H1 (cell line): ENCODE measurements at regions not wholly inside any gene's neighbourhood (a gene's known extent, or its start where the extent isn't known, plus 50 kb on each side); places are given as distances from the start of the nearest gene placed in this dataset.

Experiments used
- KDM5A ChIP-seq: fragments of 200-600 bp; IDR thresholded peaks from 2 replicates; pipeline ENCODE4 v1.7.1; 2012; ENCODE audit warnings: mild to moderate bottlenecking, low read length, inconsistent platforms, mixed read lengths
- TAF1 ChIP-seq: IDR thresholded peaks from 2 replicates; pipeline ENCODE4 v1.6.1; 2011; ENCODE audit warnings: mild to moderate bottlenecking, low read depth, low read length
- TBP ChIP-seq: IDR thresholded peaks from 2 replicates; pipeline ENCODE4 v1.6.1; 2011; ENCODE audit warnings: low read depth, low read length, improper control_type of control experiment
- TEAD4 ChIP-seq: IDR thresholded peaks from 2 replicates; pipeline ENCODE4 v1.6.1; 2012; ENCODE audit warnings: low read depth, low read length, inconsistent platforms, mixed read lengths
- TF ChIP-seq, protein P1 (sequence below): fragments of 300-600 bp; sonication (generic); IDR thresholded peaks from 2 replicates; pipeline ENCODE4 v1.7.1; 2012; ENCODE audit warnings: low read length, moderate library complexity, mild to moderate bottlenecking, inconsistent platforms; ENCODE audit not compliant: insufficient replicate concordance
- TF ChIP-seq, protein P2 (sequence below): IDR thresholded peaks from 2 replicates; pipeline ENCODE4 v1.6.1; 2012; ENCODE audit warnings: inconsistent platforms

- TF ChIP-seq, protein P1, sequence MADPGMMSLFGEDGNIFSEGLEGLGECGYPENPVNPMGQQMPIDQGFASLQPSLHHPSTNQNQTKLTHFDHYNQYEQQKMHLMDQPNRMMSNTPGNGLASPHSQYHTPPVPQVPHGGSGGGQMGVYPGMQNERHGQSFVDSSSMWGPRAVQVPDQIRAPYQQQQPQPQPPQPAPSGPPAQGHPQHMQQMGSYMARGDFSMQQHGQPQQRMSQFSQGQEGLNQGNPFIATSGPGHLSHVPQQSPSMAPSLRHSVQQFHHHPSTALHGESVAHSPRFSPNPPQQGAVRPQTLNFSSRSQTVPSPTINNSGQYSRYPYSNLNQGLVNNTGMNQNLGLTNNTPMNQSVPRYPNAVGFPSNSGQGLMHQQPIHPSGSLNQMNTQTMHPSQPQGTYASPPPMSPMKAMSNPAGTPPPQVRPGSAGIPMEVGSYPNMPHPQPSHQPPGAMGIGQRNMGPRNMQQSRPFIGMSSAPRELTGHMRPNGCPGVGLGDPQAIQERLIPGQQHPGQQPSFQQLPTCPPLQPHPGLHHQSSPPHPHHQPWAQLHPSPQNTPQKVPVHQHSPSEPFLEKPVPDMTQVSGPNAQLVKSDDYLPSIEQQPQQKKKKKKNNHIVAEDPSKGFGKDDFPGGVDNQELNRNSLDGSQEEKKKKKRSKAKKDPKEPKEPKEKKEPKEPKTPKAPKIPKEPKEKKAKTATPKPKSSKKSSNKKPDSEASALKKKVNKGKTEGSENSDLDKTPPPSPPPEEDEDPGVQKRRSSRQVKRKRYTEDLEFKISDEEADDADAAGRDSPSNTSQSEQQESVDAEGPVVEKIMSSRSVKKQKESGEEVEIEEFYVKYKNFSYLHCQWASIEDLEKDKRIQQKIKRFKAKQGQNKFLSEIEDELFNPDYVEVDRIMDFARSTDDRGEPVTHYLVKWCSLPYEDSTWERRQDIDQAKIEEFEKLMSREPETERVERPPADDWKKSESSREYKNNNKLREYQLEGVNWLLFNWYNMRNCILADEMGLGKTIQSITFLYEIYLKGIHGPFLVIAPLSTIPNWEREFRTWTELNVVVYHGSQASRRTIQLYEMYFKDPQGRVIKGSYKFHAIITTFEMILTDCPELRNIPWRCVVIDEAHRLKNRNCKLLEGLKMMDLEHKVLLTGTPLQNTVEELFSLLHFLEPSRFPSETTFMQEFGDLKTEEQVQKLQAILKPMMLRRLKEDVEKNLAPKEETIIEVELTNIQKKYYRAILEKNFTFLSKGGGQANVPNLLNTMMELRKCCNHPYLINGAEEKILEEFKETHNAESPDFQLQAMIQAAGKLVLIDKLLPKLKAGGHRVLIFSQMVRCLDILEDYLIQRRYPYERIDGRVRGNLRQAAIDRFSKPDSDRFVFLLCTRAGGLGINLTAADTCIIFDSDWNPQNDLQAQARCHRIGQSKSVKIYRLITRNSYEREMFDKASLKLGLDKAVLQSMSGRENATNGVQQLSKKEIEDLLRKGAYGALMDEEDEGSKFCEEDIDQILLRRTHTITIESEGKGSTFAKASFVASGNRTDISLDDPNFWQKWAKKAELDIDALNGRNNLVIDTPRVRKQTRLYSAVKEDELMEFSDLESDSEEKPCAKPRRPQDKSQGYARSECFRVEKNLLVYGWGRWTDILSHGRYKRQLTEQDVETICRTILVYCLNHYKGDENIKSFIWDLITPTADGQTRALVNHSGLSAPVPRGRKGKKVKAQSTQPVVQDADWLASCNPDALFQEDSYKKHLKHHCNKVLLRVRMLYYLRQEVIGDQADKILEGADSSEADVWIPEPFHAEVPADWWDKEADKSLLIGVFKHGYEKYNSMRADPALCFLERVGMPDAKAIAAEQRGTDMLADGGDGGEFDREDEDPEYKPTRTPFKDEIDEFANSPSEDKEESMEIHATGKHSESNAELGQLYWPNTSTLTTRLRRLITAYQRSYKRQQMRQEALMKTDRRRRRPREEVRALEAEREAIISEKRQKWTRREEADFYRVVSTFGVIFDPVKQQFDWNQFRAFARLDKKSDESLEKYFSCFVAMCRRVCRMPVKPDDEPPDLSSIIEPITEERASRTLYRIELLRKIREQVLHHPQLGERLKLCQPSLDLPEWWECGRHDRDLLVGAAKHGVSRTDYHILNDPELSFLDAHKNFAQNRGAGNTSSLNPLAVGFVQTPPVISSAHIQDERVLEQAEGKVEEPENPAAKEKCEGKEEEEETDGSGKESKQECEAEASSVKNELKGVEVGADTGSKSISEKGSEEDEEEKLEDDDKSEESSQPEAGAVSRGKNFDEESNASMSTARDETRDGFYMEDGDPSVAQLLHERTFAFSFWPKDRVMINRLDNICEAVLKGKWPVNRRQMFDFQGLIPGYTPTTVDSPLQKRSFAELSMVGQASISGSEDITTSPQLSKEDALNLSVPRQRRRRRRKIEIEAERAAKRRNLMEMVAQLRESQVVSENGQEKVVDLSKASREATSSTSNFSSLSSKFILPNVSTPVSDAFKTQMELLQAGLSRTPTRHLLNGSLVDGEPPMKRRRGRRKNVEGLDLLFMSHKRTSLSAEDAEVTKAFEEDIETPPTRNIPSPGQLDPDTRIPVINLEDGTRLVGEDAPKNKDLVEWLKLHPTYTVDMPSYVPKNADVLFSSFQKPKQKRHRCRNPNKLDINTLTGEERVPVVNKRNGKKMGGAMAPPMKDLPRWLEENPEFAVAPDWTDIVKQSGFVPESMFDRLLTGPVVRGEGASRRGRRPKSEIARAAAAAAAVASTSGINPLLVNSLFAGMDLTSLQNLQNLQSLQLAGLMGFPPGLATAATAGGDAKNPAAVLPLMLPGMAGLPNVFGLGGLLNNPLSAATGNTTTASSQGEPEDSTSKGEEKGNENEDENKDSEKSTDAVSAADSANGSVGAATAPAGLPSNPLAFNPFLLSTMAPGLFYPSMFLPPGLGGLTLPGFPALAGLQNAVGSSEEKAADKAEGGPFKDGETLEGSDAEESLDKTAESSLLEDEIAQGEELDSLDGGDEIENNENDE = no peak
- TF ChIP-seq, protein P2, sequence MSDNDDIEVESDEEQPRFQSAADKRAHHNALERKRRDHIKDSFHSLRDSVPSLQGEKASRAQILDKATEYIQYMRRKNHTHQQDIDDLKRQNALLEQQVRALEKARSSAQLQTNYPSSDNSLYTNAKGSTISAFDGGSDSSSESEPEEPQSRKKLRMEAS = no peak
- TF ChIP-seq TAF1 = no peak
- TF ChIP-seq TEAD4 = no peak
- no peak for TF ChIP-seq KDM5A
- TF ChIP-seq TBP = no peak
Measured at GRCh38 chr1:195946500-195946899, 661.7 kb downstream of the KCNT2 start (continued).
